DLD1 (cell line): ENCODE measurements at regions not wholly inside any gene's neighbourhood (a gene's known extent, or its start where the extent isn't known, plus 50 kb on each side); places are given as distances from the start of the nearest gene placed in this dataset.

Experiments used
- in situ Hi-C: cut with HindIII; loops from 2 replicates; pipeline ENCODE4 v1.10.0; 2017; ENCODE audit warnings: low sequenced_read_pairs

DNA sequence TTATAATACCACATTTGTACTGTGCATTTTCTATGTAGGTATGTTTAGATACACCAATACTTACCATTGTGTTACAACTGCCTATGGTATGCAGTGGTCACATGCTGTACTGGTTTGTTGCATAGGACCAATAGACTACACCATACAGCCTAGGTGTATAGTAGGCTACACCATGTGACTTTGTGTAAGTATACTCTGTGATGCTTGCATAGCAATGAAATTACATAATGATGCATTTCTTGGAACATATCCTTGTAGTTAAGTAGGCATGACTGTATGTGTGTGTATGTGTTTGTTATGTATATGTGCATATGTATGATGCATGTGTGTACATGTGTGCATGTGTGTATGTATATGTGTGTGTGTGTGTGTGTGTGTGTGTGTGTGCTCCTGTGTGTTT, 157.6 kb downstream of the TDRD15 start:
- in situ Hi-C loops = no loop called here

DNA sequence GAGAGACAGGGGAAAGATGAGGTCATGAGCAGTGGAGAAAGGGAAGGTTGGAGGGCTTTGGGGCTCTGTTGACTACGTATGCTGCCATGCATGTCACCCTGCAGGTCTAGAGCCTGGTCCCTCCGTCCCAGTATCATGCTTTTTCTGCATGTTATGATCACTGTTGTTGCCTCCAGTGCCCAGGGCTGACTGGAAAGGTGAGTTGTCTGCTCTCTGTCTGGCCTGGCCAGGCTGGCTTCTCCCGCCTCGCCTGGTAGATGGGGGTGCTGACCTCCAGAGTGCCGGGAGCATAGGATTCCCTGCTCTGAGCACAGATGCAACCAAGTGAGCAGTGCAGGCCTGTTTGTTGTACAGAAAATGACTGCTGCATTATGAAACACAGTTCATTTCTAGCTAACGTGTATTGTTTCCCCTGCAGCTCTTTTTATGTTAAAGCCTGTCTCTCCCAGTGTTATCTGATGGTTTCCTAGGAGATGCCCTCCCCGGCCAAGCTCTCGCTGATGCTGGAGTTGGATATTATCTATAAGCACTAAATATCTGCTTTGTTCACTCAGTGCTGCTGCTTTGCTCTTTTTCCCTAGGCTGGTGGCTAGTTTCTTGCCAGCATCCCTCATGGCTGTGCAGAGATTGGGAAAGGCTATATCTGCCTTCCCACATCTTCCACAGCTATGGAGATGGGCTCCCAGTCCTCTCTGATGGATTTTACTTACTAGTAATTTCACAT, 158.2 kb downstream of the TDRD15 start:
- in situ Hi-C loops = no loop called here

DNA sequence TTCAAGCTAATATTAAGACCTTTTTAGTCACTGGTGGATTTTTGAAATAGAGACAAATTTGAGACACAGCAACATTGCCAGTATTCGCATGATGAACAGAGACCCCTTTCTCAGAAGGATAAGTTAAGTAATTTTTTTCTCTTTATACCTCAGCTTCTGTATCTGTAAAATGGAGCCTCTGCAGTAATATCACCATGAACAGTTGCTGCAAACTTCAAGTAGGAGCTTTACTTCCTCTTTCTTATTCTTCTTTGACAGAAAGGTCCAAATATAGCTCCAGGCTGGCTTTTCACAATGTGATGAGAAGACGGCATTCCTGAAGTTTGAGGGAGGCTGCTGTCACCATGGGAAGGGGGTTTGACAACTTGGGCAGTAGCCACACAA, 158.7 kb downstream of the TDRD15 start:
- in situ Hi-C loops = no loop called here

DNA sequence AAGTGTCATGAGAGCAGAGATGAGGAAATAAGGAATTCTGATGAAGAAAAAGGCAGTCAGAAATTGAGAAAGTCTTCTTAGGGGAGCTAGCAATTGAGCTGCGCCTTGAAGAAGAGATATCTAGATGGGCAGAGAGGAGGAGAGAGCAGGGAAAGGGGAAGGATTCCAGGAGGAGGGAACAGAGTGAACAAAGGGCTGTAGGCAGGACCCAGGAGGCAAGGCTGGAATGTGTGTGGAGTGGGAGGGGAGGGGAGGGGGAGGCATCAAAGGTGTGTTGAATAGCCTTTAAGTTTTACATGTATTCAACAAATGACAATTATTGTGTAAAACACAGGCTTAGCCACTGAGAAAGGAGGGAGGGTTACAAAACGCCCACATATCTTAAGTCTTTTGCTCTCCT, 164.5 kb downstream of the TDRD15 start:
- in situ Hi-C loops = no loop called here

- in situ Hi-C loops = no loop called here
Observed at GRCh38 chr2:21288739-21289520, 165.2 kb downstream of the TDRD15 start.

DNA sequence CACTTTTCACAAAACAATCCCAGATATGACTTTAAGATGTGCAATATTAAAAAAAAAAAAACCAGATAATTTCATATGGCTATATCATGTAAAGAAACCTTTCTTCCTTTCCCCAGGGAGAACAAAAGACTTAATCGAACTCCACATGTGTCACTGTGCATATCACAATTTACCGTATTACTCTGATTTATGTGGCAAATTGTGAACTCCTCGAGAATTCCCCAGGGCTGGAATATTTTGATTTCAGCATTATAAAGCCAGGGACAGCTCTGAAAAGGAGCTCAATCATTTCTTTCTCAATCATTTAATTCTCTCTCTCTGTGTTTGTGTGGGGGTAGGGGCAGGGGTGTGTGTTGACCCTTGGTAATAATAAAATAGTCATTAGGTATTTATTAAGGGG, 165.8 kb downstream of the TDRD15 start:
- in situ Hi-C loops = no loop called here

GRCh38 chr2:21289989-21290388, 166.2 kb downstream of the TDRD15 start:
- in situ Hi-C loops = no loop called here

DNA sequence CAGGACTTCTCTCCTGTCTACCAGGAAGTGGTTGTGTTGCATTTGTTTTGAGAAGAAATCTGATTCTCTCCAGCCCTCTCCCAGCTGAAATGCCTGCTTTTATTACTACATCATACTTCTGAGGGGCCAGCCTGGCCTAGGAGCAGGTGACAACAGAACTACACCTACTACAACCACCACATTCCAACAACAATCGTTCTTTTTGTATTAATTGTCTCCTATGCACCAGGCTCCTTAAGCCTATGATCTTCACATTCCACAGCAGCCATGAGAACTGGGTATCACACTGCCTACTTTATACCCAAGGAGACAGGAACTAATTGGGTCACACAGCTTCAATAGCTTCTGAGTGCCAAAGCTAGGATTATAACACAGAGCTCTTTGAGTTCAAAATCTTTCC, 167.7 kb downstream of the TDRD15 start:
- in situ Hi-C loops = no loop called here

DNA sequence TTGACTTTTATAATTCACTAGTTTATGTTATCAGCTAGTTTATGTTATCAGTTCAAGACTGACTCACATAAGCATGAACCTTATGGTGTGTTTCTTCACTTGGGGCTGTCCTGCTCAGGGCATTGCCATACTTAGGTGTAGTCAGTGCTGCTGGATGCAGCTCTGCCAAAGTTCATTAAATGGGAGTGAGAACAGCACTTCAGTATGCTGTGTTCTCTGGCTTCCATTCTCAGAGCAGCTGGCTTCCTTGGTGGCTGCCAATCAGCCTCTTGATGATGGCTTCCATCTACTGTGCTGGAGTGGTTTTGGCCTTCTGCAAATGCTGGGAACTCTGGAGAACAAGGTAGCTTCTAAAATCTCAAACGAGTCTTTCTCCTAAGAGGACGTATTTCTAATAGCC, 170.7 kb downstream of the TDRD15 start:
- in situ Hi-C loops = no loop called here

DNA sequence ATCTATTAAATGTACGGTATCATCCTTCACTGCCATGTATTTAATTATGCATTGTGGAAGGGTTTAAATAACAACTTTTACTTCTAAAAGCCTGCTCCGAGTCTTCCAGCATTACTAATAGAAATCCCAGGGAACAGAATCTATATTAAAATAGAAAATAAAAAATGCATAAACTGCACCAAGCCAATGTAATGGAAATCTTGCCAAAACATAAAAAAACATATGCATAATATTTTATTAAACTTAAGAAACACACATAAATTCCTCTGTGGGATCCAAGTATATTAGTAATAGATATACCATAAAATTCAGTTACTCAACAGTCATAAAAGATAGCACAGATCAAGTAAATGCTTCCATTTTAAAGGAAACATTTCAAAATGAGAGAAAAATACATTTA, 175.6 kb downstream of the TDRD15 start:
- in situ Hi-C loops = no loop called here

- in situ Hi-C loops = no loop called here
Observed at GRCh38 chr2:21301871-21302455, 178.2 kb downstream of the TDRD15 start.

DNA sequence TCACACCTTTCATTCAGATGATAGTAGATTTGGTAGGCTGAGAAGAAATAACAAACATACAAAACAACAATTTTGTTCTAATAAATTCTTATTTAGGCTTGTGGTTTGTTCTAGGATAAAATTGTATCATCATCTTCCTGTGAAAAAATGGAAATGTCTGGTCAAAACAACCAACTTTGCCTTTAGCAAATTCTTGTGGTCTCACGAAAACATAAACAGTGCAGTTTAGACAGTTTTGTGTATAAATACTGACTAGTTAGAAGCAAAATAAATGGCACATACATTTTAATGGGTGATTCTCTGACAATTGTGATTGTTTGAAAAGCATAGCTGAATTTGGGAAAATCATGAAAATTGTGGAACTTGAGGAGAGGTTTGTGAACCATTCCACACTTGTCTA, 180.1 kb downstream of the TDRD15 start:
- in situ Hi-C loops = no loop called here

- in situ Hi-C loops = no loop called here
Observed at GRCh38 chr2:21305581-21305980, 181.8 kb downstream of the TDRD15 start.

DNA sequence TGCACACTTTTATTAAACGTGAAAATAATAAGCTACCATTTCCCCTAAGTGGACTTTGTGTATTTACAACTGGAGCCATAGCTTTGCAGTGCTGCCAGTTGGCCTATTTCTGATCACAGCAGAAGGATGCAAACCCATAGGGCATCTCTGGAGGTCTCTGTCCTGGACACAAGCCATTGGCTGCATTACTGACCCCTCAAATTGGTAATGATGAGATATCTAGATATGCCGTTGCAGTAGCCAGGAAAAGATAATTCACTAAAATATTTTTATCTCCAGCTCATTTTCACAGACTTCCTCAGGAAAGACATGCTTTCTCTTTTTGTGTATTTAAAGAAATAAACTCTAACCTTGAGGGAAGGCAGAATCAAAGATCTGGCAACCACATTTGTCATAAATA, 182.5 kb downstream of the TDRD15 start:
- in situ Hi-C loops = no loop called here

DNA sequence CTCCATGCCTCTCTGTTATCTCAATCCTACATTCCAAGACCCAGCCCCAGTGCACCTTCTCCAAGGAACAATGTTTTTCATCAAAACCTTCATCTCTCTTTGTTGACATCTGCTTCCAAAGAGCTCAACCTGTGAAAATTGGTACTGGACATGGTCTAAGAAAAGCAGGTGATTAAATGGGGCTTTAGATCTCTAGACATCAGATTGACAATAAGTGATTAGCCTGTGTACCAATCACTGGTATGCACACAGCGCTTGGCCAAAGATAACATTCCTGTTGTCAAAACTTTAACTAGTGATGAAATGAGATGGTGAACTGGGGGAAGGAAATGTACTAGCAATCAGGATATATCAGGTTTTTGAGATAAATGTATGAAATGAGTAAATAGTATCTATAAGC, 183.3 kb downstream of the TDRD15 start:
- in situ Hi-C loops = no loop called here

- in situ Hi-C loops = no loop called here
Observed at GRCh38 chr2:21310493-21310892, 186.7 kb downstream of the TDRD15 start.

DNA sequence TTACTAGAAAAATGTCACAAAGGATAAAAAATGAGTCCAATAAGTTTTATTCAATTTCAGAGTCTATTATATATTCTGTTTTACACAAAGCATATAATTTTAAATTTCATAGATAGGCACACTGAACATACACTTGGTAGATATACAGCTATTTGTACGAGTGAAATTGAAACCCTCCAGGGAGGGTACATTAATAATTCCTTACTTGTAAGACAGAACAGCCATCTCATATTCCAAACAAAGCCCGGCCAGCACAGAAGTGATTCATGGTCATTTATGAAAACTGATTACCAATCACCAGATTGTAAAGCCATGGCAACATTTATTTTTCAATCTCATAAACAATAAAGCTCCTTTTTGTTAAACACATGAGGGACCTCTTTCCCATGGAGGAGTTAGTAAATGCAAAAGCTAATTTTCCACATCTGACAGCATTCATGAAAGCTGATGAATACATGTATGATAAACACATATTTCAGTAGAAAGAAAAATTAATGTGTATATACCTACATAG, 190.6 kb downstream of the TDRD15 start:
- in situ Hi-C loops = no loop called here

DNA sequence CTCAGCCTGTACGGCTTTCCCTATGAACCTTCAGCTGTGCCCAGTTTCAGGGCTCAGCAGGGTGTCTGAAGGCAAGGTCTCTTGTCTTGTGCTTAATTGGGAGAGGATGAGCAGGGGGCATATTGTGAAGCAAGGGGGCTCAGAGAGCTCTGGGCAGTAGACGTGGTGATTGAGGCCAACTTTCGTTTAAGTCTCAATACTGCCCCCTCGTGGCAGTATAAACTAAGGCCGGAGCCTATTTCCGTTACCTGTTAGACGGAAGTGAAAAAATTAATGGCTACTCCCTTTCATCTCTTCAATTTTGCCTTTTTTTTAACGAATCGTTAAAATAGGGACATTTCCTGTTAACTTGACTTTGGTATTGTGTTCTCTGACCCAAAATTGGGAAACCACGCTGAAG, 193.4 kb downstream of the TDRD15 start:
- in situ Hi-C loops = no loop called here

- in situ Hi-C loops = no loop called here
Observed at GRCh38 chr2:21318263-21318662, 194.5 kb downstream of the TDRD15 start.

DNA sequence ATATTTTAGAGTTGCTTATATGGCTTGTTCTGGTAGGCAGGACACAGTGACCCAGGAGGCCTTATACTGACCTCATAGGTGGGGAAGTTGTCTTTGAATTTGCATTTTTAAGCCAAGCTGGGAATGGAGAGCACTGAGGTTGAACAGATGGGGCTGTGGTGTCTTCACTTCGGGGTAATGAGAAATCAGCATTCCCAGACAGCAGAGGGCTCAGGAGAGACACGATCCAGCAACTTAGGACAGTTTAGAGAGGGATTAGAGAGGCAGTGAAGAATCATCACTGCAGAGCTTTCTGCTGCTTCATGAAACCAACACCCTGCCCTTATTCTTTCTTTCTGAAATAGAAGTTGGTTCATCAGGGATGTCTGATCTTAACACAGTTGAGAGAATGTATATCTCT, 202.4 kb downstream of the TDRD15 start:
- in situ Hi-C loops = no loop called here

DNA sequence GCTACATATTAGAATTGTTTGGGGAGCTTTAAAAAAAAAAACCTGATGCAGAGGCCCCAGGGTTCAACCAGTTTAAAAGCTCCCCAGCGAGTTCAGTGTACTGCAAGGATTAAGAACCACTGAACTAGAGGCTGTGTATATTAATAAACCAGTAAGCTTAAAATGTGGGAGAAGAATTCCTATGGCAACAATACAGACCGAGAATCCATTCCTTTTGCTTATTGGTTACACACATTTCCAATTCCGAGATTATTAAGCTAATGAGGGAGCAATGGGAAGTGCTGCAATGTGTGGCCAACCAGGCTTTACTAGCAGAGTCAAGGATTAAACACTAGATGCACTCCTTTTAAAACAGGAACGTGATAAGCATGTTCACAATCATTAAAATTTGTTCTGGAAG, 204.4 kb downstream of the TDRD15 start:
- in situ Hi-C loops = no loop called here

GRCh38 chr2:21330786-21331391, 207.1 kb downstream of the TDRD15 start:
- in situ Hi-C loops = no loop called here
